IPS DF 6.9 (cell line): ENCODE measurements at regions not wholly inside any gene's neighbourhood (a gene's known extent, or its start where the extent isn't known, plus 50 kb on each side); places are given as distances from the start of the nearest gene placed in this dataset.
"Not testable (repeated sequence)": the region's sequence is repeated elsewhere in the genome, so short reads cannot be mapped to it uniquely, and the experiment has no call there.

Source experiments
- DNase-seq: peaks from one replicate; pipeline ENCODE4 v3.0.0-alpha.2; 2013; ENCODE audit warnings: low read depth, low spot score
- H3K27ac ChIP-seq: one replicate; pipeline ENCODE4 v1.5.1; 2013; ENCODE audit warnings: low read length, control low read depth
- H3K27me3 ChIP-seq: 2 replicates; pipeline ENCODE4 v1.6.1; 2013; ENCODE audit warnings: mild to moderate bottlenecking, low read length; ENCODE audit not compliant: control insufficient read depth, insufficient read depth
- H3K36me3 ChIP-seq: 2 replicates; pipeline ENCODE4 v1.6.1; 2013; ENCODE audit warnings: low read length; ENCODE audit not compliant: control insufficient read depth, insufficient read depth
- H3K4me1 ChIP-seq: 2 replicates; pipeline ENCODE4 v1.6.1; 2013; ENCODE audit warnings: low read length; ENCODE audit not compliant: control insufficient read depth, insufficient read depth
- H3K4me3 ChIP-seq: 2 replicates; pipeline ENCODE4 v1.5.1; 2013; ENCODE audit warnings: mild to moderate bottlenecking, low read length
- H3K9me3 ChIP-seq: 2 replicates; pipeline ENCODE4 v1.6.1; 2013; ENCODE audit warnings: low read length, inconsistent platforms; ENCODE audit not compliant: control insufficient read depth, insufficient read depth
- WGBS: extraction: QIAGEN DNeasy Blood & Tissue Kit; methylation state at CpG from one replicate; pipeline ENCODE4 v1.1.7; 2013; ENCODE audit warnings: mixed read lengths, missing lambda C conversion rate; ENCODE audit not compliant: insufficient read length, insufficient coverage; 5-methylcytosine and 5-hydroxymethylcytosine counted together

GRCh38 chr7:12030116-12030515, 181.0 kb upstream of the TMEM106B start:
- H3K36me3 ChIP-seq, result no peaks in the 10 kb centered on the region
- no peak overlapping the region for H3K4me3 ChIP-seq
- WGBS, result no CpG with 5 or more reads among the region's 5 CpGs
- H3K9me3 ChIP-seq, result no peaks in the 10 kb centered on the region
- H3K27ac ChIP-seq, result no peak overlapping the region
- H3K4me1 ChIP-seq, result peaks cover 2% of the 10 kb centered on the region; the same call in 1 of the 2 replicates
- DNase-seq, result no peak
- no peaks in the 10 kb centered on the region for H3K27me3 ChIP-seq

GRCh38 chr7:12031186-12031585, 179.9 kb upstream of the TMEM106B start:
- no CpG with 5 or more reads among the region's 1 CpG for WGBS
- H3K27ac ChIP-seq, result no peak overlapping the region
- H3K9me3 ChIP-seq, result no peaks in the 10 kb centered on the region
- H3K4me1 ChIP-seq, result peaks cover 2% of the 10 kb centered on the region; the same call in 1 of the 2 replicates
- no peak for DNase-seq
- no peaks in the 10 kb centered on the region for H3K27me3 ChIP-seq
- H3K36me3 ChIP-seq, result no peaks in the 10 kb centered on the region
- H3K4me3 ChIP-seq, result no peak overlapping the region

- H3K4me1 ChIP-seq, result peaks cover 2% of the 10 kb centered on the region; the same call in 1 of the 2 replicates
- no peaks in the 10 kb centered on the region for H3K36me3 ChIP-seq
- no peaks in the 10 kb centered on the region for H3K27me3 ChIP-seq
- peak; percentile 31 for DNase-seq
- no peak overlapping the region for H3K27ac ChIP-seq
- no peaks in the 10 kb centered on the region for H3K9me3 ChIP-seq
- H3K4me3 ChIP-seq, result no peak overlapping the region
These were observed 179.5 kb upstream of the TMEM106B start for GRCh38 chr7:12031638-12032037.

GRCh38 chr7:12032146-12032545, 178.9 kb upstream of the TMEM106B start:
- Histone ChIP-seq H3K27me3 (no peaks in the 10 kb centered on the region), H3K4me3 (no peak overlapping the region), H3K9me3 (no peaks in the 10 kb centered on the region), H3K36me3 (no peaks in the 10 kb centered on the region), H3K4me1 (peaks cover 2% of the 10 kb centered on the region; the same call in 1 of the 2 replicates), H3K27ac (no peak overlapping the region)
- WGBS, result no CpG with 5 or more reads among the region's 1 CpG
- DNase-seq, result no peak

GRCh38 chr7:12043457-12043856, 167.6 kb upstream of the TMEM106B start:
- not testable (repeated sequence) for DNase-seq, H3K27me3 ChIP-seq, H3K27ac ChIP-seq, H3K4me1 ChIP-seq, H3K4me3 ChIP-seq, H3K9me3 ChIP-seq, H3K36me3 ChIP-seq

GRCh38 chr7:12052211-12052610, 158.9 kb upstream of the TMEM106B start:
- no CpG with 5 or more reads among the region's 2 CpGs for WGBS
- Histone ChIP-seq H3K4me1 (no peaks in the 10 kb centered on the region), H3K36me3 (no peaks in the 10 kb centered on the region), H3K27me3 (no peaks in the 10 kb centered on the region), H3K4me3 (no peak overlapping the region), H3K27ac (no peak overlapping the region), H3K9me3 (no peaks in the 10 kb centered on the region)
- DNase-seq, result no peak

GRCh38 chr7:12053561-12053960, 157.5 kb upstream of the TMEM106B start:
- Histone ChIP-seq H3K9me3 (no peaks in the 10 kb centered on the region), H3K4me3 (no peak overlapping the region), H3K36me3 (no peaks in the 10 kb centered on the region), H3K4me1 (no peaks in the 10 kb centered on the region), H3K27me3 (no peaks in the 10 kb centered on the region), H3K27ac (no peak overlapping the region)
- WGBS, result no CpG with 5 or more reads among the region's 5 CpGs
- no peak for DNase-seq

- Histone ChIP-seq H3K9me3 (no peaks in the 10 kb centered on the region), H3K4me1 (no peaks in the 10 kb centered on the region), H3K27me3 (no peaks in the 10 kb centered on the region), H3K36me3 (no peaks in the 10 kb centered on the region), H3K27ac (no peak overlapping the region), H3K4me3 (no peak overlapping the region)
- DNase-seq, result no peak
These were observed 156.3 kb upstream of the TMEM106B start for GRCh38 chr7:12054830-12055229.

GRCh38 chr7:12056381-12056780, 154.7 kb upstream of the TMEM106B start:
- Histone ChIP-seq H3K36me3 (no peaks in the 10 kb centered on the region), H3K27ac (no peak overlapping the region), H3K4me3 (no peak overlapping the region), H3K4me1 (no peaks in the 10 kb centered on the region), H3K9me3 (no peaks in the 10 kb centered on the region), H3K27me3 (no peaks in the 10 kb centered on the region)
- DNase-seq, result no peak

- H3K9me3 ChIP-seq, result no peaks in the 10 kb centered on the region
- no peak overlapping the region for H3K4me3 ChIP-seq
- no peaks in the 10 kb centered on the region for H3K36me3 ChIP-seq
- no peak overlapping the region for H3K27ac ChIP-seq
- H3K27me3 ChIP-seq, result no peaks in the 10 kb centered on the region
- H3K4me1 ChIP-seq, result no peaks in the 10 kb centered on the region
- no peak for DNase-seq
- no CpG with 5 or more reads among the region's 2 CpGs for WGBS
These were observed 154.1 kb upstream of the TMEM106B start for GRCh38 chr7:12056977-12057376.

- Histone ChIP-seq H3K4me1 (no peaks in the 10 kb centered on the region), H3K27ac (no peak overlapping the region)
- no peak for DNase-seq
These were observed 149.0 kb upstream of the TMEM106B start for GRCh38 chr7:12062062-12062461.

More at GRCh38 chr7:12062062-12062461, 149.0 kb upstream of the TMEM106B start:
- H3K4me3 ChIP-seq, result no peak overlapping the region
- H3K36me3 ChIP-seq, result no peaks in the 10 kb centered on the region
- H3K9me3 ChIP-seq, result no peaks in the 10 kb centered on the region
- no peaks in the 10 kb centered on the region for H3K27me3 ChIP-seq
